Eye (tissue), 1 donor: ENCODE measurements at regions not wholly inside any gene's neighbourhood (a gene's known extent, or its start where the extent isn't known, plus 50 kb on each side); places are given as distances from the start of the nearest gene placed in this dataset.

Experiments
- DNase-seq: peaks from one replicate; pipeline ENCODE4 v3.0.0-alpha.2; 2015

- no peak for DNase-seq
Measured at GRCh38 chr18:72174972-72175649, 369.0 kb downstream of the CBLN2 start.

GRCh38 chr18:72171596-72171995 is 372.5 kb downstream of the CBLN2 start:
- peak; percentile 60 for DNase-seq

GRCh38 chr18:72161691-72162090 is 382.5 kb downstream of the CBLN2 start:
- no peak for DNase-seq

- DNase-seq, result no peak
Measured at GRCh38 chr18:72160510-72161445, 383.4 kb downstream of the CBLN2 start.

- DNase-seq, result no peak
Measured at GRCh38 chr18:72155327-72155726, 388.8 kb downstream of the CBLN2 start.

- no peak for DNase-seq
Measured at GRCh38 chr18:72154926-72155325, 389.2 kb downstream of the CBLN2 start.

GRCh38 chr18:72152935-72153334 is 391.2 kb downstream of the CBLN2 start:
- DNase-seq, result no peak

GRCh38 chr18:72147830-72148229 is 396.3 kb downstream of the CBLN2 start:
- no peak for DNase-seq

- no peak for DNase-seq
Measured at GRCh38 chr18:72140007-72140406, 404.1 kb downstream of the CBLN2 start.

- DNase-seq, result no peak
Measured at GRCh38 chr18:72128649-72129048, 415.5 kb downstream of the CBLN2 start.

- DNase-seq, result no peak
Measured at GRCh38 chr18:72122103-72122502, 422.0 kb downstream of the CBLN2 start.

- DNase-seq, result no peak
Measured at GRCh38 chr18:72119082-72119481, 425.1 kb downstream of the CBLN2 start.

- DNase-seq, result no peak
Measured at GRCh38 chr18:72114801-72115594, 429.1 kb downstream of the CBLN2 start.

GRCh38 chr18:72107647-72108383 is 436.3 kb downstream of the CBLN2 start:
- peak; percentile 69 for DNase-seq

GRCh38 chr18:72104851-72105250 is 439.3 kb downstream of the CBLN2 start:
- DNase-seq, result no peak

GRCh38 chr18:72102412-72102811 is 441.7 kb downstream of the CBLN2 start:
- peak; percentile 58 for DNase-seq

- peak; percentile 87 for DNase-seq
Measured at GRCh38 chr18:72100465-72101004, 443.6 kb downstream of the CBLN2 start.

- DNase-seq, result no peak
Measured at GRCh38 chr18:72091369-72091768, 452.8 kb downstream of the CBLN2 start.

GRCh38 chr18:72089432-72089831 is 454.7 kb downstream of the CBLN2 start:
- DNase-seq, result no peak

GRCh38 chr18:72086421-72086820 is 457.7 kb downstream of the CBLN2 start:
- DNase-seq, result no peak

- no peak for DNase-seq
Measured at GRCh38 chr18:72075040-72075439, 469.1 kb downstream of the CBLN2 start.

GRCh38 chr18:72063001-72063400 is 481.1 kb downstream of the CBLN2 start:
- peak; percentile 52 for DNase-seq
